Tongue (tissue), 1 donor: ENCODE measurements at regions not wholly inside any gene's neighbourhood (a gene's known extent, or its start where the extent isn't known, plus 50 kb on each side); places are given as distances from the start of the nearest gene placed in this dataset.
A peak's percentile ranks its signal among the peaks of the same experiment; 100 is the strongest.

Experiments used
- DNase-seq: peaks from one replicate; pipeline ENCODE4 v3.0.0-alpha.2; 2015

DNA sequence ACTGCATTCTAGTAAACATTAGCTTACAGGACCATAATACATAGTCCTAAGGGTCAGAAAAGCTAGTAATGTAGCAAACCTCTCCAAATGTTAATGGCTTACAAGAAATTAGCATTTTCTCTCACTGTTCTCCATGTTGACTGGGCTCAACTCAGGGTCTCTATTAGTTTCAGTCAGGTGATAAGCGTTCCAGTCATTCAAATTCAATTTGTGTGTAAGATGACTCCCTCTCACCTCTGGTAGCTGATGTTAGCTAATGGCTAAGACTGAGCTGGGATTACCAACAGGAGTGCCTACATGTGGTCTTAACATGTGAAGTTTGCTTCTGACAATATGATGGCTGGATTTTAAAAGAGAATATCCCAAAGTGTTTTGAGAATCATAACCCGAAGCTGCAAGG is 630.5 kb upstream of the USP15 start:
- no peak for DNase-seq

DNA sequence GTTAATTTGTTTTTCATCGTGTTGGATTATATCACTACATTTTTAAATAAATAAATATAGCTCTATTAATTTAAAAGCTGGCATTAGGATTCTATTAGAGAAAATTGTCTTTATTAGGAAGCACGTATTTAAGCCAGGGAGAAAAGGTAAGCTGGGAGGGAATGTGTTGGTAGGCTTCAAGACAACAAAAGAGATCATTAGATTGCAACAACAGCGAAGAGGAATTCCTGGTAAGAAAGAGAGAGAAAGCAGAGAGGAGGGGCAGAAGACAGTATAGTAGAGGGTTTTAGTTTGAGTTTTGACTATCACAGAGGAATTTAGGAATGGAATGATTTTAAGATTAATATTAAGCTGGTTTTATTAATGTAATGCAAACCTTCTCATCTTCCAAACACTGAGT is 613.6 kb upstream of the USP15 start:
- no peak for DNase-seq

DNA sequence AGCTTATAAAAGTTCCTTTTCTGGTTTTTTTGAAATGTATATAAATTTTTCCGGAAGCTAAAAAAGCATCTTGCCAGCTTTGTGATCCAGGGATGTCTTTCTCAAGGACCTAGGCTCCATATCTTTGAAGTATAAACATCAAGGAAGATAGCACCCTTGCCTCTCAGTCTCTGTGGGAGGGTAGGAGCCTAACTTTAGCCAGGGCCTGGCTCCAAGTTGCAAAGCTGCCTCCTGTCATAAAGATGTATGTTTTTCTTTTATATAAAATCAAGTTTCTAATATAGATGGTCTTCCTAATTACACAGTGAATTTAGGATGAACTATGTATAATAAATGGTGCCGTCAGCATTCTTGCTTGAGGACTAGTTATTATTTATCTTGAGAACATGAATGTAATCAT is 612.6 kb upstream of the USP15 start:
- DNase-seq, result no peak

DNA sequence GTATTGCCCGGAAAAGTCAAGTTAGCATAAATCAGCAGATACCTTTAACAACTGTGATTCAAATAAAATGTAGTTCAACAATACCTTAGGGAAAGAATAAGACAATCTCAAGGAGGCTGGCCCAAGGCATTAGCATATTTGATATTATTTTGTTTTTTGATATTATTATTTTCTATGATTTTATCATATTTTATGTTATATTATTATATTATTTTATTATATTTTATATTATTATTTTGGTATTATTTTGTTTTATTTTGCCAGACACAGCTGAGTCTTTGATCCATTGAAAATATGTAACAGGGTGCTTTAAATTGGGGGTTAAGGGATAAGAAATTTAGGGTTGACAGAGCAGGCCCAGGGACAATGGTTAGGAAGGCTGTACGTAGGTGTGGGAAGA is 607.9 kb upstream of the USP15 start:
- DNase-seq, result no peak

- peak; percentile 9 for DNase-seq
Measured at GRCh38 chr12:61654698-61655097, 605.5 kb upstream of the USP15 start.

DNA sequence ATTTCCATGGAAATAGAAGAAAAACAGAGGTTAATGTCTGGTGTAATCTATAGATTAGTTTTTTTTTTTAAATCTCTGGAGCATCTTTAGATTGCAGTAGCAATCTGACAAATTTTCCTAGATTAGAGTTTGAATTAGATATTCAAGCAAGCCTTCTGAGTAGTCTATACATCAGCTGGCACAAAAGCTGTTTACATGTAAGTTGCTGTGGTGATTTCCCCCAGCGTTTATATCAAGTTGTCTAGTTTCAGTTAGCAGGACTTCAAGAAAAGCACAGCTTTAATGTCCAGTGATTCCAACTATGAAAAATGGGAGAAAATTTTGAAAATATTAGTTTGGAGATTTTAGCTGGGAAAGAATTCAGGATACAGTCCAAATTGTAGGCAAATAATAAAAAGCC is 605.0 kb upstream of the USP15 start:
- DNase-seq, result peak; percentile 3

DNA sequence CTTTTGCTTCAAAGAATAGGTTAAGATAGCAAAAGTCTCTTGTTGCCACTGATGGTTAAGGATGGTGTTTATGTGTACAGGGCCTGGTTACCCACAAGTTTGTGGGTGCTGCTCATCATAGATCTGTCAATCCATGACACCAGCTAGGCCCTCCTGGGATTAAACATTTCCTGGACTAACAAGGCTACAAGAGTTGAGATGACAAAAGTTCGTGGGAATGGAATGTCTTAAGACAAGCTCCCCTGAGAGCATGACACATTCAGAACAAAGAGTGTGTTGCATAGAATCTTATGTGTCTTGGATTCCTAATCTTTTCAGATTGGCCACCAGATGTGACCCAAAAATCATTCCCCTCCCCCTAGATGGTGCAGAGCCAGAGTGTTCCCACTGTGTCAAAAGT is 592.5 kb upstream of the USP15 start:
- DNase-seq, result no peak

DNA sequence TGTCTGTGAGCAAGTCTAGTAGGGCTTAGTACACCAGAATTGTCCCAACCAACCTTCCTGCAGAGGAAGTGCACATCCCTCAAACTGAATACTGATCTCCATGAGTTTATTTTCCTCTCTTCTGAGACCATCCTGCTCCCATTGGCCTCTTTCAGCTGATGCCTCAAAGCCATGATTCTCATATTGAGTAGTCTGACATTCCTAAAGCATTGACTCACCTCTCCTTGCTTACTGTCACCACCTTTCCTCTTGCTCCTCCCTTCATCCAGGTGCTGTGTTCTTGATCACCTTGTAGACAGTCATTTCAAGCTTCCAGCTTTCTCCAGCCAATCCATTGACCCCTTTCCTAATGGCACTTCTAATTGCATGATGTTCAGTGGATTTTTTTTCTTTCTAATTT is 583.7 kb upstream of the USP15 start:
- DNase-seq, result no peak

DNA sequence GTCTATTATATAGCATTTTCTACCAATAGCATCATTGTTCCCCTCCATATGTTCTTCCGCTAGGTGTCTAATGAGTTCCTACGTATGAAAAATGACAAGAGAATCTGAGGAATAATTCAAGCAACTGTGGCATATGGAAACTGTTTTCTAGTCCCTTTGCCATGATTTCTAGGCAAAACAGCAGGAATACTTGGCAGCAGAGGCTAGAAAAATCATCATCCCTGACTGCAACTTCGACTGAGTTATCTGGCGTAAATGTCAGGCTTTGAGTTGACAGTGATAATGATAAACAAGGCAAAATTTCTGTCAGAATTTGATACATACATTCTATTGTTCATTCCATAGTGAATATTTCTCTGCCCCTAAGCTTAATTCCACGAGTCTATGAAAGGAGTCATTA is 572.8 kb upstream of the USP15 start:
- DNase-seq, result no peak

DNA sequence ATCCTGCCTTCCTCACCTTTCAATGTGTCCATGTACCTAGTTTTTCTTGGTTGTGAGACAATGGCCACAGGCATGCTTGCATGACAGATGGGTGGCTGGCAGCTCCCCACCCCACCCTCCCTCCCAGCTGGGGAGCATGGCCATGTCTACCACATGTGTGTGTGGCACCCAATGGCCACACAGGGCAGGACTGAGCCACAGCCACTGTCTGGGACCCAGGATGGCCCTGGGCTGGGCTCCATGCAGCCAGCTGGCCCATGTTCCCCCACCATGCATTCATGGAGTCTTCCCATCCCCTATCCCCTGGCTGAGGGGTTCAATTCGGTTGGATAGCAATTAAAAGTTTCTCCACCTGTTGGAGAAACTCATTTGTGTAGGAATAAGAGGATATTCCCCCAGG is 566.0 kb upstream of the USP15 start:
- DNase-seq, result no peak

DNA sequence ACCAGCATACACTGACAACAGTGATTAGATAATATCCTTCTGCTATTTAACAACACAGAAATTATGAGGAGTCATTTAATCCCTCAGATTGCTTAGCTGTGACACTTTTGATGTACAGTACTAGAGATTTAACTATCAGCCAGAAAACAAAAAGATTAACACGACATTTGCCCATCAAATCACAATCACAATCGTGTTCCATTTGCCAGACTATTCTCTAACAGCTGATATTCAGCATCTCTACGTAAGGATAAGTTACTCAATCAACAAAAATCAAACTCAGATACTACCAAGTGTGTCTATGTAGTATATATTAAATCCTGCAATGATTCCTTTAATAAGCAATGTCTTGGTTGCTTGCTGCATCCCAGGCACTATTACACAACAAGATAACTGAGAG is 558.7 kb upstream of the USP15 start:
- no peak for DNase-seq

DNA sequence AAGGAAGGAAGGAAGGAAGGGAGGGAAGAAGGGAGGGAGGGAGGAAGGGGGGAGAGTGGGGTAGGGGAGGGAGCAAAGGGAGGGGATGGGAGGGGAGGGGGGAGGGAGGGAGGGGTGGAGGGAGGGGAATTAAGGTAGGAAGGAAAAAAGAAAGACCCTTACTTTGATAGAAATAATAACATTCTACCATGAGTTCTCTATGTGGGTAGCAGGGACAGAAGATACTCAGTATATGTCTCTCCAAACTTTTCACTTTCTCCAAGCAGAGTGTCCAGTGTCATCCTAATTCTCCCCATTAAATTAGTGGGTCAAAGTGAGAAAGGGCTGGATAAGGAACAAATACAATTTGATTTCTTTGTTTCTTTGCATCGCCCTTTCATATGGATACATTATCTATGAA is 553.4 kb upstream of the USP15 start:
- DNase-seq, result no peak

- no peak for DNase-seq
Measured at GRCh38 chr12:61713121-61713520, 547.1 kb upstream of the USP15 start.

DNA sequence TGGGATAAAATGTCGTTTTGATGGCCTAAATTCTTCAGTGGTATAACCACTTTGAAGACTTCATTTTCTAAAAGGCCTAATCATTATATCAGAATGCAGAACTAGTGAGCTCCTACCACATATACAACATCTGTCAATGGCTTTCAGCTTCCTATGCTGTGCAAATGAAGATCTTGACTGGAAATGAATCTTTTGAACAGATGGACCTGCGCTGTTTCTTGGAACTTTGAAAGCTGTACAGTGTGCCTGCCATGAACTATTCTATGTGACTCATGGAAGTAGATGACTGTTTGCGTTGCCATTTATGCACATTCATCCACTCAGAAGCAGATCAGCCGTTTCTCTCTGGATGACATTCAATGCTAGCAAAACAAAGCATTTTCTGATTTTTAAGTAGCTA is 542.2 kb upstream of the USP15 start:
- no peak for DNase-seq

GRCh38 chr12:61739925-61740324 is 520.3 kb upstream of the USP15 start:
- no peak for DNase-seq

DNA sequence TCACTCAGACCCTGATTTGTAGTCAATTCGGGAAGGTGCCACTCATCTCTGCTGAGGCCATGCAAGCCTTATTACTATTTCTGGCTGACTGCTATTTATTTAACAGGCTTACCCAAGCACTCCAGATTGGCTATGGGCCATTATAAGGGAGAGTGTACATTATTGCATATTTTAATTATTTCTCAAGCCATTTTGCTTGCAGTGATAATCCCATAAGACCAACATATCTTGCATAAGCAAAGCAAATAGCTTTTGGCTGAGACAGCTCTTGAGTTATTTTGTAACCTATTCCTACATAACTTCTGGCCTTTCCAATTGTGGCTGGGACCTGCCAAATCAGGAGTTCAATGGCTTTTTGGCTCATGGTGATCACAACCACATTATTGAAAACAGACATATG is 509.6 kb upstream of the USP15 start:
- DNase-seq, result peak; percentile 1

DNA sequence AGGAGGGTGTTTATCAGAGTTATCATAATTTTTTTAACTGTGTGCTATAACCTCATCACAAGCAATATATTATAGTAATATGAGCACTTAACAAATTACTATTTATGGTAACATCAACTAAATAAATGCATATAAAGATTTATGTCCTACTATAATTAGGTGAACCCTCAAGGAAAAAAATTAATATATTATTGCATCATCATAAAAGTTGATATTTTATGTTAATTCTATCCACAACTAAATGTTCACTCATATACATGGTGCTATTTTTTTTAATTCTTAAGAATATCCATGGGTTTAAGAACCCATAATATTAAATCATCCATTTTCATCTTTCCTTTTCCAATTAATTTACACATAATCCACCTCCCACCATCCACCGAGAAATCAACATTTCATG is 506.0 kb upstream of the USP15 start:
- DNase-seq, result no peak

DNA sequence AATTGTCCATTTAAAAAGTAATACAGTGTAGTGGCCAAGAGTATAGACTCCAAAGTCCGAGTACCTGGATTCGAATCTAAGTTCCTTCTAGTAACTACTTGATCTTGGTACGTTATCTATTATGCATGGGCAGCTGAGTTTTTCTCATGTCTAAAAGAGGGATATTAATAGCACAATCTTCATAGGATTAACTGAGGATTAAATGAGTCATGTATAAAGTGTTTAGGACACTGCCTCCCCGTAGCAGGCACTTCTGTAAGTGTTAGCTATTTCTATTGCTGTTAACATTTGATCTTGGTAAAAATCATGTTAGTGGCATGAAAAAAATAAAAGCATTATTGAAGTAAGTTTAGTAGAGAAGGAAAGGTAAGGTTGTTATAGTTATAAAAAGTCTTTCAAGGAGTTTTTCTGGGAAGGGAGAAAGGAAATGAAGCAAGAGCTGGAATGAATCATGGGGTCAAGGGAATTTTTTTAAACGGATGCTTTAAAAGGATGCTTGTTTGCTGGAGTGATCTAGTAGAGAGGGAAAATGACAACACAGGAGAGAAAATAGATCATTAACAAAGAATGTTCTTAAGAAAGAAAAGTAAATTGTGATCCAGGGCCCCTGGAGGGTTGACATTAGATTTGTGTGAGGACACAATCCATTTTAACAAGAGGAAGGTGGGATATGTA is 502.2 kb upstream of the USP15 start:
- no peak for DNase-seq

DNA sequence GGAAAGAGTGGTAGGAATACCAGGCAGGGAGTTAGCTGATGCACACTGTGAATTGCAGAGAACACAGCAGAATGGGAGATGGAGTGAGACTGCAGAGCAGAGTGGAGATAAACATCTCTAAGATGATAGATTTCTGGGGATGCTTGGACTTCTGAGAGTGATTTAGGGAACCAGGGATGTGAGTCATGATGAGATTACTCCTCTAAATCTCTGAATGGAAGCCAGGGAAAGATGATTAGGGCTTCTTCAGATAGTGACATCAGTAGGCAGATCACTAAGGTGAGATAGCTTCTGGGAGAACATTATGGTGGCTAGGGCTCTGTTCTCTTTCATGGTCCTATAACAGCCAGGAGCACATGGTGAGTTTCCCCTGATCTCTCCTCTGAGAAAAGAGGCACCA is 501.5 kb upstream of the USP15 start:
- DNase-seq, result no peak

GRCh38 chr12:61765926-61766325 is 494.3 kb upstream of the USP15 start:
- DNase-seq, result no peak

DNA sequence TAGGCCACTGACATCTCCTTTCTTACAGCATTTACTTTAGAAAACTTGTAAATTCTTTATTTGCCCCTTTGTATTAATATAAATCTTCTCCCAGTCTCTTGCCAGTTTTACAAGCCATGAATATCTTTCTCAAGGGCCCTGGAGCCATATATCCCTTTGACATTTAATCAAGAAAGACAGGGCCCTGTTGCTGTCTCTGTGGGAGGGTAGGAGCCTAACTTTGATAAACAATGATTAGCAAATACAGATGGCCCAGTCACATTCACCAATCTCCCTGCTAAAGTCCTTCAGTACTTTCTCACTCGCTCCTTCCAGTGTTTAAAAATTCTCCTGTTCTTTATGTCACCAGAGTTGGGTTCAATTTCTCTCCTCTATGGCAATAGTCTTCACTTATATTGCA is 479.8 kb upstream of the USP15 start:
- no peak for DNase-seq

GRCh38 chr12:61781021-61781581 is 479.1 kb upstream of the USP15 start:
- DNase-seq, result no peak

GRCh38 chr12:61796846-61797245 is 463.4 kb upstream of the USP15 start:
- DNase-seq, result peak; percentile 67

GRCh38 chr12:61797266-61797665 is 462.9 kb upstream of the USP15 start:
- peak; percentile 60 for DNase-seq

DNA sequence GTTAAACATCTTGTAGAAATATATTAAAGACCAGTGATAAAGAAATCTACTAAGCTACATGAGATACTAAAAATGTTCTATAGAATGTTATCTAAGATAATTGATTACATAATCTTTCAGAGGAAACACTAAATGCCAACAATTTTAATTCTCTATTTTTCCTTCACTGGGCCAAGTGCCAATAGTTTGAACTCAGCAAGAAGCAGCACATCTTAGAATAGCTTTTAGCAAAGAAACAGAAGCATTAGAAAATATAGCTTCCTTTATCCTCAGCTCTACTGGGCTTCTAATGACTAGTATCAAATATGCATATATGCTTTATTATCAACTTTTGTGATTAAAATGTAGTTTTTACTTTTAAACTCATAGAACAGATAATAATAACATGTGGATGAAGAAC is 461.4 kb upstream of the USP15 start:
- no peak for DNase-seq
